Body of pancreas (tissue), 4 donors: ENCODE measurements at regions not wholly inside any gene's neighbourhood (a gene's known extent, or its start where the extent isn't known, plus 50 kb on each side); places are given as distances from the start of the nearest gene placed in this dataset.
"Not testable (repeated sequence)": the region's sequence is repeated elsewhere in the genome, so short reads cannot be mapped to it uniquely, and the experiment has no call there.

Source experiments
- ATAC-seq: fragments of 150-250 bp; one replicate; pipeline ENCODE4 v1.9.1; 2016
- DNase-seq, 4 donors: peaks; one replicate each; pipeline ENCODE4 v3.0.0-alpha.2; 2019
- H3K27ac ChIP-seq, 4 donors: fragments of 200-600 bp; sonication (generic); 1 replicate in 3 of 4; 2 replicates in 1 of 4; pipeline versions ENCODE4 v1.5.1 to v1.6.1; 2016 to 2019; ENCODE audit warnings: mild to moderate bottlenecking in 1 of 4, mixed read lengths in 1 of 4, moderate library complexity in 1 of 4
- H3K27me3 ChIP-seq, 2 donors: fragments of 200-600 bp; sonication (generic); one replicate each; pipeline ENCODE4 v1.6.0; 2016; ENCODE audit warnings: mild to moderate bottlenecking in 1 of 2
- H3K36me3 ChIP-seq, 2 donors: fragments of 200-600 bp; sonication (generic); replicated peaks in 1 of 2; 2 replicates each; pipeline ENCODE4 v1.5.1; 2016; ENCODE audit warnings: low read depth in 2 of 2; ENCODE audit not compliant: insufficient read depth in 1 of 2
- H3K4me1 ChIP-seq: fragments of 200-600 bp; sonication (generic); one replicate; pipeline ENCODE4 v1.6.0; 2016
- H3K4me3 ChIP-seq, 2 donors: fragments of 200-600 bp; sonication (generic); 1 replicate in 1 of 2; 2 replicates in 1 of 2; pipeline ENCODE4 v1.5.1; 2016 to 2019
- H3K9me3 ChIP-seq, 3 donors: fragments of 200-600 bp; sonication (generic); 1 replicate in 2 of 3; 2 replicates in 1 of 3; pipeline ENCODE4 v1.5.1; 2016
- CTCF ChIP-seq, 7 experiments: fragments of 450-650 bp in 4 of 7; fragments of 200-600 bp in 3 of 7; sonication (generic) in 3 of 7; IDR thresholded peaks; one replicate each; pipeline ENCODE4 v1.5.1; 2016 to 2019; ENCODE audit warnings: antibody characterized with exemption in 7 of 7
- POLR2A ChIP-seq, 3 donors: fragments of 450-650 bp; IDR thresholded peaks; one replicate each; pipeline ENCODE4 v1.6.1; 2016; ENCODE audit warnings: antibody characterized with exemption in 3 of 3, mild to moderate bottlenecking in 2 of 3
- WGBS, 2 donors: methylation state at CpG; one replicate each; pipeline ENCODE4 v1.1.5; 2017; 5-methylcytosine and 5-hydroxymethylcytosine counted together
- intact Hi-C: fragments of 100-400 bp; cut with DNase I; formaldehyde crosslinking; loops from one replicate; pipeline ENCODE4 v1.15.1; 2023

DNA sequence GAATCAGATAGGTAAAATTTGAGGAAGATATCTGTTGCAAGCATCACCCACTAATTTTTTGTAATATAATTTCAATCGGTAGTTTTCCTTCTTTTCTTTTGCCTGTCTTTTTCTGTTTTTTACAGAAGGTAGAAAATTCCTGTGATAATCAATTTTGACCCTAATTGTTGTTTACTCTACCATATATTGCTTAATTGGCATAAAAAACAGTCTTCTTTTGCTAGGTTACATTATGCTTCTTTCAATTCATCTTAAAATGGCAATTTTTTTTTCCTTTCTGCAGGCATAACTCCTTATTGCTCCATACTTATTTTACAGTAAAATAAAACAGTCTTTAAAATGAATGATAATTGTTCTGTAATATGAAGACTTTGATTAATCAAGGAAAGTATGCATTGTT lies 286.2 kb upstream of the LRP1B start:
- Histone ChIP-seq H3K36me3 (no peaks in the 10 kb centered on the region), H3K9me3 (peaks cover 0 to 3% (median 0%) of the 10 kb centered on the region in 3 donors), H3K27ac (no peak overlapping the region), H3K4me3 (no peak overlapping the region), H3K4me1 (no peaks in the 10 kb centered on the region), H3K27me3 (no peaks in the 10 kb centered on the region)
- DNase-seq: no peak
- ATAC-seq: no peak
- intact Hi-C loops: no loop called here
- WGBS, 2 donors: 86 to 91% methylated on average over 1 of the region's 1 CpG
- TF ChIP-seq CTCF (IDR thresholded peaks at IDR 0.05) (no peak), POLR2A (IDR thresholded peaks at IDR 0.05) (no peak)

DNA sequence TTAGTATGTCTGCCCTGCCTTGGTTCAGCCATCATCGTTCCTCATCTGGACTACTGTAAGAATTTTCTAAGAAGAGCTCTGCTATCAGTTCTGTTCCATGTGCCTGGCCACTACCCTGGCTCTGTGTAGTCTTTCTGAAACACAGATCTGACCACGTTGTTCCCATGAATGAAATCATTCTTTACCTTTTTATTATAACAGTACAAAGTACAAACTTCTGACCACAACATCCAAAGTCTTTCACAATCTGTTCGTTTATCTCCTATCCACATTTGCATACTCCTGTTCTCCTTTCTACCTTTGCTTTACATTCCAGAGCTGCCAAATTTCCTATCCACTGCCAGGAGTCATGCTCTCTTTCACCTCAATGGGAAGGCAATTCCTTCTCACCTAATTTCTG lies 284.6 kb upstream of the LRP1B start:
- H3K4me3 ChIP-seq: no peak overlapping the region
- intact Hi-C loops: no loop called here
- peaks cover 0 to 3% (median 0%) of the 10 kb centered on the region in 3 donors for H3K9me3 ChIP-seq
- H3K36me3 ChIP-seq: no peaks in the 10 kb centered on the region
- no peaks in the 10 kb centered on the region for H3K4me1 ChIP-seq
- no peak for TF ChIP-seq CTCF (IDR thresholded peaks at IDR 0.05)
- TF ChIP-seq POLR2A (IDR thresholded peaks at IDR 0.05): no peak
- ATAC-seq: no peak
- no peaks in the 10 kb centered on the region for H3K27me3 ChIP-seq
- H3K27ac ChIP-seq: no peak overlapping the region
- 38 to 43% methylated on average over 3 of the region's 3 CpGs for WGBS, 2 donors
- no peak for DNase-seq

GRCh38 chr2:142398212-142398611 lies 267.4 kb upstream of the LRP1B start:
- DNase-seq (no peak), ATAC-seq (no peak)
- Histone ChIP-seq H3K4me3 (no peak overlapping the region), H3K27me3 (no peaks in the 10 kb centered on the region), H3K27ac (no peak overlapping the region), H3K9me3 (peaks cover 0 to 10% (median 0%) of the 10 kb centered on the region in 3 donors), H3K36me3 (no peaks in the 10 kb centered on the region), H3K4me1 (no peaks in the 10 kb centered on the region)
- intact Hi-C loops: no loop called here
- 17 to 26% methylated on average over 1 of the region's 1 CpG for WGBS, 2 donors
- no peak for TF ChIP-seq CTCF (IDR thresholded peaks at IDR 0.05)
- TF ChIP-seq POLR2A (IDR thresholded peaks at IDR 0.05): no peak

GRCh38 chr2:142395291-142395690 lies 264.5 kb upstream of the LRP1B start:
- TF ChIP-seq CTCF (IDR thresholded peaks at IDR 0.05): no peak
- no peak for TF ChIP-seq POLR2A (IDR thresholded peaks at IDR 0.05)
- Histone ChIP-seq H3K36me3 (no peaks in the 10 kb centered on the region), H3K9me3 (peaks cover 0 to 10% (median 0%) of the 10 kb centered on the region in 3 donors), H3K27me3 (no peaks in the 10 kb centered on the region), H3K4me3 (no peak overlapping the region), H3K27ac (no peak overlapping the region), H3K4me1 (no peaks in the 10 kb centered on the region)
- intact Hi-C loops: no loop called here
- ATAC-seq (no peak), DNase-seq (no peak)
- 54 to 68% methylated on average over 1 of the region's 1 CpG for WGBS, 2 donors

DNA sequence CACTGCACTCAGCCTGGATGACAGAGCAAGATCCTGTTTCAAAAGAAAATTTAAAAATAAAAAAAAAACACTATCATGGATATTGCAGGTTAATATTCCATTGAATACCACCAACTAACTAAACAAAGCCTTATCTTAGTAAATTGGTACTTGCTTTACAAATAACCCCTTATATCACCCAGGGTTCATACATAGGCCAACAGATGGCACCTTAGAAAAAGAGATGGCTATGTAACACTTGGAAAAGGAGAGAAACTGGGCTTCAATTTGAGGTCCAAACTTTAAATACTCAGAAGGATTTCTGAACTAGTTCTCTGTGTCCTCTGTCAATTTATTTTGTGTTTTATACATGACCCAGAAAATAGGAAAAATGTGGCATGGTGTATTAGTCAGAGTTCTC lies 249.6 kb upstream of the LRP1B start:
- Histone ChIP-seq H3K4me3 (no peak overlapping the region), H3K9me3 (no peaks in the 10 kb centered on the region), H3K4me1 (no peaks in the 10 kb centered on the region), H3K36me3 (no peaks in the 10 kb centered on the region), H3K27ac (no peak overlapping the region), H3K27me3 (no peaks in the 10 kb centered on the region)
- intact Hi-C loops: no loop called here
- ATAC-seq (no peak), DNase-seq (no peak)
- TF ChIP-seq CTCF (IDR thresholded peaks at IDR 0.05): no peak
- no peak for TF ChIP-seq POLR2A (IDR thresholded peaks at IDR 0.05)

GRCh38 chr2:142362069-142362468 lies 231.3 kb upstream of the LRP1B start:
- H3K27ac ChIP-seq, DNase-seq, H3K36me3 ChIP-seq, H3K9me3 ChIP-seq, intact Hi-C loops, H3K4me1 ChIP-seq, H3K27me3 ChIP-seq, H3K4me3 ChIP-seq, ATAC-seq: not testable (repeated sequence)
- 77 to 80% methylated on average over 7 of the region's 7 CpGs for WGBS, 2 donors
